ENCODE measurements at regions not wholly inside any gene's neighbourhood (a gene's known extent, or its start where the extent isn't known, plus 50 kb on each side); places are given as distances from the start of the nearest gene placed in this dataset.

GRCh38 chr10:29798921-29799690 is 164.3 kb upstream of the SVIL start:
- Histone ChIP-seq H3K4me1 (peaks cover 17% of the 10 kb centered on the region; the same call in 1 of the 2 replicates), H3K27me3 (replicated peaks; ENCODE audit: control insufficient read depth, insufficient read depth, low read length) (no peaks in the 10 kb centered on the region), H3K9me3 (no peaks in the 10 kb centered on the region), H3K4me3 (ENCODE audit: low read depth, low read length) (no peak overlapping the region), H3K36me3 (ENCODE audit: control insufficient read depth, insufficient read depth, low read length) (no peaks in the 10 kb centered on the region)
- no peak overlapping the region for H3K4me3 Mint-ChIP-seq (ENCODE audit: unreplicated experiment)
- intact Hi-C loops (cut with micrococcal nuclease; ENCODE audit: unreplicated experiment): no loop called here
- ChIA-PET POLR2A (no interaction called here), CTCF (no interaction called here)
- TF ChIP-seq CTCF (IDR thresholded peaks at IDR 0.05; ENCODE audit: insufficient read depth in 1 of 2, low read depth in 1 of 2, low read length in 1 of 2, severe bottlenecking in 1 of 2, unreplicated experiment in 1 of 2): no peak
- no peaks in the 10 kb centered on the region for H3K36me3 Mint-ChIP-seq (ENCODE audit: insufficient read depth, unreplicated experiment)
- no peaks in the 10 kb centered on the region for H3K9me3 Mint-ChIP-seq (ENCODE audit: unreplicated experiment)
- H3K27ac Mint-ChIP-seq (ENCODE audit: unreplicated experiment): no peak overlapping the region
- H3K27me3 Mint-ChIP-seq (ENCODE audit: insufficient read depth, unreplicated experiment): no peaks in the 10 kb centered on the region
- H3K4me1 Mint-ChIP-seq (ENCODE audit: low read depth, unreplicated experiment): peaks cover 20% of the 10 kb centered on the region
- DNase-seq: no peak
- no TSS peak for BruUV-seq (replicated peaks)

GRCh38 chr10:29797616-29798015 is 162.8 kb upstream of the SVIL start:
- H3K4me1 ChIP-seq: peaks cover 7% of the 10 kb centered on the region; the same call in 1 of the 2 replicates
- TF ChIP-seq CTCF (IDR thresholded peaks at IDR 0.05; ENCODE audit: insufficient read depth in 1 of 2, low read depth in 1 of 2, low read length in 1 of 2, severe bottlenecking in 1 of 2, unreplicated experiment in 1 of 2): no peak
- Mint-ChIP-seq H3K9me3 (ENCODE audit: unreplicated experiment) (no peaks in the 10 kb centered on the region), H3K4me3 (ENCODE audit: unreplicated experiment) (no peak overlapping the region), H3K27me3 (ENCODE audit: insufficient read depth, unreplicated experiment) (no peaks in the 10 kb centered on the region), H3K36me3 (ENCODE audit: insufficient read depth, unreplicated experiment) (no peaks in the 10 kb centered on the region), H3K4me1 (ENCODE audit: low read depth, unreplicated experiment) (peaks cover 13% of the 10 kb centered on the region), H3K27ac (ENCODE audit: unreplicated experiment) (no peak overlapping the region)
- BruUV-seq (replicated peaks): no TSS peak
- H3K27me3 ChIP-seq (replicated peaks; ENCODE audit: control insufficient read depth, insufficient read depth, low read length): no peaks in the 10 kb centered on the region
- ChIA-PET CTCF (no interaction called here), POLR2A (no interaction called here)
- DNase-seq: no peak
- intact Hi-C loops (cut with micrococcal nuclease; ENCODE audit: unreplicated experiment): no loop called here
- H3K36me3 ChIP-seq (ENCODE audit: control insufficient read depth, insufficient read depth, low read length): no peaks in the 10 kb centered on the region
- no peak overlapping the region for H3K4me3 ChIP-seq (ENCODE audit: low read depth, low read length)
- H3K9me3 ChIP-seq: no peaks in the 10 kb centered on the region

GRCh38 chr10:29795850-29796249 is 161.1 kb upstream of the SVIL start:
- BruUV-seq (replicated peaks): no TSS peak
- H3K27ac Mint-ChIP-seq (ENCODE audit: unreplicated experiment): no peak overlapping the region
- intact Hi-C loops (cut with micrococcal nuclease; ENCODE audit: unreplicated experiment): no loop called here

More at GRCh38 chr10:29795850-29796249, 161.1 kb upstream of the SVIL start:
- POLR2A ChIA-PET: no interaction called here
- no peak for TF ChIP-seq CTCF (IDR thresholded peaks at IDR 0.05; ENCODE audit: insufficient read depth in 1 of 2, low read depth in 1 of 2, low read length in 1 of 2, severe bottlenecking in 1 of 2, unreplicated experiment in 1 of 2)
- no peaks in the 10 kb centered on the region for H3K9me3 ChIP-seq
- peaks cover 13% of the 10 kb centered on the region for H3K4me1 Mint-ChIP-seq (ENCODE audit: low read depth, unreplicated experiment)
- CTCF ChIA-PET: no interaction called here
- H3K27me3 Mint-ChIP-seq (ENCODE audit: insufficient read depth, unreplicated experiment): no peaks in the 10 kb centered on the region
- DNase-seq: no peak
- no peak overlapping the region for H3K4me3 ChIP-seq (ENCODE audit: low read depth, low read length)
- H3K4me3 Mint-ChIP-seq (ENCODE audit: unreplicated experiment): no peak overlapping the region
- H3K4me1 ChIP-seq: peaks cover 7% of the 10 kb centered on the region; the same call in 1 of the 2 replicates
- H3K27me3 ChIP-seq (replicated peaks; ENCODE audit: control insufficient read depth, insufficient read depth, low read length): no peaks in the 10 kb centered on the region
- no peaks in the 10 kb centered on the region for H3K9me3 Mint-ChIP-seq (ENCODE audit: unreplicated experiment)
- H3K36me3 ChIP-seq (ENCODE audit: control insufficient read depth, insufficient read depth, low read length): no peaks in the 10 kb centered on the region
- H3K36me3 Mint-ChIP-seq (ENCODE audit: insufficient read depth, unreplicated experiment): no peaks in the 10 kb centered on the region

Measured in Caco-2 (cell line).